ENCODE measurements at regions not wholly inside any gene's neighbourhood (a gene's known extent, or its start where the extent isn't known, plus 50 kb on each side); places are given as distances from the start of the nearest gene placed in this dataset.

- no peak for TF ChIP-seq YY1 (IDR thresholded peaks at IDR 0.05; ENCODE audit: insufficient read depth, insufficient read length)
- TF ChIP-seq ZNF274 (IDR thresholded peaks at IDR 0.05; ENCODE audit: low read depth, low read length) = no peak
- no peak for TF ChIP-seq SUZ12 (IDR thresholded peaks at IDR 0.05; ENCODE audit: extremely low read depth, insufficient read depth, insufficient read length)
Measured at GRCh38 chr6:125679128-125679527, 70.3 kb upstream of the HEY2 start.

All from NT2/D1 (cell line).